H9 (cell line): ENCODE measurements at regions not wholly inside any gene's neighbourhood (a gene's known extent, or its start where the extent isn't known, plus 50 kb on each side); places are given as distances from the start of the nearest gene placed in this dataset.

Experiments
- DNase-seq: peaks from one replicate; pipeline ENCODE4 v3.0.0-alpha.2; 2017
- H2AFZ ChIP-seq: one replicate; pipeline ENCODE4 v1.6.1; 2013; ENCODE audit warnings: mild to moderate bottlenecking, low read length, control low read depth, moderate library complexity
- H2AK5ac ChIP-seq: 2 replicates; pipeline ENCODE4 v1.6.1; 2013; ENCODE audit warnings: low read length, control low read depth, mixed read lengths; ENCODE audit not compliant: insufficient read length
- H2BK120ac ChIP-seq: one replicate; pipeline ENCODE4 v1.6.1; 2013; ENCODE audit warnings: low read depth, mild to moderate bottlenecking, low read length, control low read depth, inconsistent platforms; ENCODE audit not compliant: poor library complexity, severe bottlenecking
- H2BK12ac ChIP-seq: 2 replicates; pipeline ENCODE4 v1.6.1; 2013; ENCODE audit warnings: low read length, control low read depth, mixed read lengths, low read depth; ENCODE audit not compliant: insufficient read length
- H2BK15ac ChIP-seq: 2 replicates; pipeline ENCODE4 v1.6.1; 2013; ENCODE audit warnings: low read depth, low read length, control low read depth
- H2BK20ac ChIP-seq: one replicate; pipeline ENCODE4 v1.6.1; 2013; ENCODE audit warnings: low read depth, mild to moderate bottlenecking, low read length, control low read depth, inconsistent platforms; ENCODE audit not compliant: poor library complexity, severe bottlenecking
- H2BK5ac ChIP-seq: 2 replicates; pipeline ENCODE4 v1.6.1; 2013; ENCODE audit warnings: low read length, control low read depth, mixed read lengths; ENCODE audit not compliant: insufficient read length
- H3K14ac ChIP-seq: 2 replicates; pipeline ENCODE4 v1.6.1; 2013; ENCODE audit warnings: low read length, control low read depth; ENCODE audit not compliant: insufficient read depth
- H3K18ac ChIP-seq: 2 replicates; pipeline ENCODE4 v1.6.1; 2013; ENCODE audit warnings: low read depth, mild to moderate bottlenecking, mixed read lengths, low read length, control low read depth; ENCODE audit not compliant: insufficient read length
- H3K23ac ChIP-seq: 2 replicates; pipeline ENCODE4 v1.6.1; 2013; ENCODE audit warnings: low read length, control low read depth, mixed read lengths, low read depth; ENCODE audit not compliant: insufficient read length
- H3K23me2 ChIP-seq: 2 replicates; pipeline ENCODE4 v1.6.1; 2013; ENCODE audit warnings: low read depth, mild to moderate bottlenecking, mixed read lengths, low read length, control low read depth; ENCODE audit not compliant: insufficient read length, poor library complexity, severe bottlenecking
- H3K27ac ChIP-seq: 2 replicates; pipeline ENCODE4 v1.5.1; 2013; ENCODE audit warnings: low read length, control low read depth, mixed read lengths, low read depth; ENCODE audit not compliant: insufficient read length
- H3K27me3 ChIP-seq: 2 replicates; pipeline ENCODE4 v1.6.1; 2013; ENCODE audit warnings: low read length, control low read depth, inconsistent platforms; ENCODE audit not compliant: insufficient read depth
- H3K4ac ChIP-seq: 2 replicates; pipeline ENCODE4 v1.6.1; 2013; ENCODE audit warnings: low read depth, mild to moderate bottlenecking, control low read depth, inconsistent platforms, low read length, moderate library complexity
- H3K4me1 ChIP-seq: 2 replicates; pipeline ENCODE4 v1.6.1; 2013; ENCODE audit warnings: low read length, control low read depth, inconsistent platforms; ENCODE audit not compliant: insufficient read depth
- H3K4me2 ChIP-seq: 2 replicates; pipeline ENCODE4 v1.6.1; 2013; ENCODE audit warnings: low read length, control low read depth, mixed read lengths; ENCODE audit not compliant: insufficient read length, insufficient read depth
- H3K56ac ChIP-seq: 2 replicates; pipeline ENCODE4 v1.6.1; 2013; ENCODE audit warnings: low read depth, mild to moderate bottlenecking, mixed read lengths, low read length, control low read depth; ENCODE audit not compliant: insufficient read length
- H3K79me1 ChIP-seq: 2 replicates; pipeline ENCODE4 v1.6.1; 2013; ENCODE audit warnings: low read depth, mild to moderate bottlenecking, moderate library complexity, low read length, control low read depth, inconsistent platforms; ENCODE audit not compliant: insufficient read depth, poor library complexity, severe bottlenecking
- H3K79me2 ChIP-seq: 2 replicates; pipeline ENCODE4 v1.6.1; 2013; ENCODE audit warnings: low read length, control low read depth, inconsistent platforms; ENCODE audit not compliant: insufficient read depth
- H3K9ac ChIP-seq: 2 replicates; pipeline ENCODE4 v1.6.1; 2013; ENCODE audit warnings: low read length, control low read depth, mixed read lengths; ENCODE audit not compliant: insufficient read length; ENCODE audit errors: extremely low read depth
- H3K9me3 ChIP-seq: one replicate; pipeline ENCODE4 v1.6.1; 2013; ENCODE audit warnings: low read depth, low read length, inconsistent platforms; ENCODE audit not compliant: control insufficient read depth
- H3T11ph ChIP-seq: one replicate; pipeline ENCODE4 v1.6.1; 2013; ENCODE audit warnings: mild to moderate bottlenecking, low read length, control low read depth, inconsistent platforms
- H4K20me1 ChIP-seq: one replicate; pipeline ENCODE4 v1.6.1; 2013; ENCODE audit not compliant: control insufficient read depth, insufficient read length, insufficient read depth
- H4K5ac ChIP-seq: 2 replicates; pipeline ENCODE4 v1.6.1; 2013; ENCODE audit warnings: low read depth, mild to moderate bottlenecking, mixed read lengths, low read length, control low read depth; ENCODE audit not compliant: insufficient read length
- H4K8ac ChIP-seq: replicated peaks from 2 replicates; pipeline ENCODE4 v1.6.1; 2013; ENCODE audit warnings: low read length, control low read depth, mixed read lengths, low read depth; ENCODE audit not compliant: insufficient read length
- H4K91ac ChIP-seq: 2 replicates; pipeline ENCODE4 v1.6.1; 2013; ENCODE audit warnings: low read depth, mild to moderate bottlenecking, moderate library complexity, mixed read lengths, low read length, control low read depth; ENCODE audit not compliant: insufficient read length
- H3K27ac Mint-ChIP-seq, 3 experiments: 2 replicates in 2 of 3; 3 replicates in 1 of 3; pipeline ENCODE4 v1.8.0; 2020 to 2021; ENCODE audit warnings: mixed read lengths in 3 of 3, mild to moderate bottlenecking in 1 of 3, moderate library complexity in 1 of 3
- H3K27me3 Mint-ChIP-seq: 2 replicates; pipeline ENCODE4 v1.8.0; 2021; ENCODE audit warnings: low read depth, mild to moderate bottlenecking, moderate library complexity, mixed read lengths
- H3K36me3 Mint-ChIP-seq, 3 experiments: 2 replicates in 2 of 3; 3 replicates in 1 of 3; pipeline ENCODE4 v1.8.0; 2020 to 2021; ENCODE audit warnings: low read depth in 3 of 3, mixed read lengths in 3 of 3; ENCODE audit not compliant: insufficient read depth in 1 of 3
- H3K4me1 Mint-ChIP-seq, 2 experiments: 2 replicates each; pipeline ENCODE4 v1.8.0; 2020; ENCODE audit warnings: mixed read lengths in 2 of 2
- H3K4me3 Mint-ChIP-seq, 2 experiments: 2 replicates in 1 of 2; 3 replicates in 1 of 2; pipeline ENCODE4 v1.8.0; 2020 to 2021; ENCODE audit warnings: mild to moderate bottlenecking in 2 of 2, mixed read lengths in 2 of 2, moderate library complexity in 1 of 2
- H3K9me3 Mint-ChIP-seq, 2 experiments: 2 replicates in 1 of 2; 3 replicates in 1 of 2; pipeline ENCODE4 v1.8.0; 2020; ENCODE audit warnings: mild to moderate bottlenecking in 2 of 2, mixed read lengths in 2 of 2, moderate library complexity in 1 of 2
- CTCF ChIP-seq: fragments of 200-600 bp; sonication (generic); conservative IDR thresholded peaks from 3 replicates; pipeline ENCODE4 v1.8.0; 2021; ENCODE audit warnings: antibody characterized with exemption, mild to moderate bottlenecking
- WGBS: extraction: QIAGEN DNeasy Blood & Tissue Kit; methylation state at CpG from one replicate; pipeline ENCODE4 v1.1.7; 2013; ENCODE audit warnings: missing lambda C conversion rate, low lambda C conversion rate, mixed read lengths; ENCODE audit not compliant: insufficient read length; ENCODE audit errors: extremely low coverage; 5-methylcytosine and 5-hydroxymethylcytosine counted together

- Mint-ChIP-seq H3K27me3 (peaks cover 2% of the 10 kb centered on the region; the same call in 1 of the 2 replicates), H3K4me3 (no peak overlapping the region), H3K27ac (peak overlapping the region in 2 of 3 experiments; percentile 31 to 34; a peak in 2 of 7 replicates), H3K4me1 (peaks cover 54 to 58% of the 10 kb centered on the region in 2 experiments), H3K36me3 (no peaks in the 10 kb centered on the region; a peak in 1 of 7 replicates), H3K9me3 (no peaks in the 10 kb centered on the region; a peak in 2 of 5 replicates)
- H2AK5ac ChIP-seq, result no peak overlapping the region
- no peaks in the 10 kb centered on the region for H3K9me3 ChIP-seq
- H2AFZ ChIP-seq, result no peak overlapping the region
- no peak overlapping the region for H3K27ac ChIP-seq
- H3K56ac ChIP-seq, result no peak overlapping the region
- no peak overlapping the region for H3K4me2 ChIP-seq
- no peak overlapping the region for H2BK120ac ChIP-seq
- no peak overlapping the region for H3K14ac ChIP-seq
- no peak overlapping the region for H3K4ac ChIP-seq
- no peak overlapping the region for H3K18ac ChIP-seq
- H3T11ph ChIP-seq, result no peak overlapping the region
- DNase-seq, result no peak
- no peak overlapping the region for H4K91ac ChIP-seq
- H2BK20ac ChIP-seq, result no peak overlapping the region
- H4K5ac ChIP-seq, result no peak overlapping the region
- no peaks in the 10 kb centered on the region for H3K79me1 ChIP-seq
- no peaks in the 10 kb centered on the region for H3K79me2 ChIP-seq
- peaks cover 13% of the 10 kb centered on the region for H3K4me1 ChIP-seq
- WGBS, result no CpG with 5 or more reads among the region's 9 CpGs
- H3K23me2 ChIP-seq, result no peaks in the 10 kb centered on the region
- H3K27me3 ChIP-seq, result no peaks in the 10 kb centered on the region
- H2BK15ac ChIP-seq, result no peak overlapping the region
- H4K8ac ChIP-seq, result no peak overlapping the region
- no peaks in the 10 kb centered on the region for H4K20me1 ChIP-seq
- no peak for TF ChIP-seq CTCF
- no peak overlapping the region for H3K23ac ChIP-seq
- H2BK12ac ChIP-seq, result no peak overlapping the region
- H3K9ac ChIP-seq, result no peak overlapping the region
- H2BK5ac ChIP-seq, result no peak overlapping the region
Measured at GRCh38 chr16:79297296-79297695, 303.2 kb downstream of the MAF start.
